Ishikawa (cell line): ENCODE measurements at regions not wholly inside any gene's neighbourhood (a gene's known extent, or its start where the extent isn't known, plus 50 kb on each side); places are given as distances from the start of the nearest gene placed in this dataset.
A peak's percentile ranks its signal among the peaks of the same experiment; 100 is the strongest.

ENCODE experiments used
- CEBPB ChIP-seq: IDR thresholded peaks from 2 replicates; pipeline ENCODE4 v1.6.1; 2012
- CREB1 ChIP-seq: IDR thresholded peaks from 2 replicates; pipeline ENCODE4 v1.6.1; 2012; ENCODE audit warnings: low read depth
- EGR1 ChIP-seq: IDR thresholded peaks from 2 replicates; pipeline ENCODE4 v1.6.1; 2012
- EP300 ChIP-seq: IDR thresholded peaks from 2 replicates; pipeline ENCODE4 v1.6.1; 2012; ENCODE audit warnings: borderline replicate concordance
- FOXM1 ChIP-seq: IDR thresholded peaks from 2 replicates; pipeline ENCODE4 v1.6.1; 2012; ENCODE audit warnings: low read depth, borderline replicate concordance
- MAX ChIP-seq: IDR thresholded peaks from 2 replicates; pipeline ENCODE4 v1.6.1; 2012
- NFIC ChIP-seq: IDR thresholded peaks from 2 replicates; pipeline ENCODE4 v1.6.1; 2012
- RAD21 ChIP-seq: IDR thresholded peaks from 2 replicates; pipeline ENCODE4 v1.6.1; 2012; ENCODE audit warnings: low read depth
- REST ChIP-seq: IDR thresholded peaks from 2 replicates; pipeline ENCODE4 v1.6.1; 2012; ENCODE audit warnings: low read depth, mild to moderate bottlenecking
- TAF1 ChIP-seq: IDR thresholded peaks from 2 replicates; pipeline ENCODE4 v1.6.1; 2012; ENCODE audit warnings: low read depth, mild to moderate bottlenecking
- TCF12 ChIP-seq: IDR thresholded peaks from 2 replicates; pipeline ENCODE4 v1.6.1; 2012; ENCODE audit warnings: low read depth
- TEAD4 ChIP-seq: IDR thresholded peaks from 2 replicates; pipeline ENCODE4 v1.6.1; 2012
- USF1 ChIP-seq: IDR thresholded peaks from 2 replicates; pipeline ENCODE4 v1.6.1; 2012
- YY1 ChIP-seq: IDR thresholded peaks from 2 replicates; pipeline ENCODE4 v1.6.1; 2012; ENCODE audit warnings: low read depth
- ZBTB7A ChIP-seq: IDR thresholded peaks from 2 replicates; pipeline ENCODE4 v1.6.1; 2012; ENCODE audit warnings: low read depth

- TF ChIP-seq NFIC, result peak; percentile 53
- TF ChIP-seq TAF1, result no peak
- no peak for TF ChIP-seq CEBPB
- no peak for TF ChIP-seq MAX
- TF ChIP-seq FOXM1, result peak; percentile 28; the same call in 1 of the 2 replicates
- peak; percentile 17; the same call in 1 of the 2 replicates for TF ChIP-seq RAD21
- no peak for TF ChIP-seq EGR1
- TF ChIP-seq TEAD4, result peak; percentile 51
- no peak for TF ChIP-seq CREB1
- peak; percentile 60; the same call in 1 of the 2 replicates for TF ChIP-seq EP300
- peak; percentile 74; the same call in 1 of the 2 replicates for TF ChIP-seq TCF12
- no peak for TF ChIP-seq YY1
- TF ChIP-seq USF1, result no peak
- TF ChIP-seq REST, result no peak
- no peak for TF ChIP-seq ZBTB7A
These were observed 94.0 kb upstream of the ATP8A1 start for GRCh38 chr4:42750856-42751255.

GRCh38 chr4:42750091-42750490 is 93.2 kb upstream of the ATP8A1 start:
- TF ChIP-seq RAD21, result peak; percentile 73
- no peak for TF ChIP-seq ZBTB7A

- no peak for TF ChIP-seq EGR1
- TF ChIP-seq CREB1, result no peak
- no peak for TF ChIP-seq MAX
- no peak for TF ChIP-seq FOXM1
- TF ChIP-seq TEAD4, result no peak
- no peak for TF ChIP-seq ZBTB7A
- no peak for TF ChIP-seq TCF12
- TF ChIP-seq NFIC, result no peak
- TF ChIP-seq EP300, result no peak
- no peak for TF ChIP-seq USF1
- no peak for TF ChIP-seq REST
- TF ChIP-seq YY1, result no peak
- no peak for TF ChIP-seq TAF1
- no peak for TF ChIP-seq CEBPB
- no peak for TF ChIP-seq RAD21
These were observed 91.1 kb upstream of the ATP8A1 start for GRCh38 chr4:42747971-42748370.

GRCh38 chr4:42736527-42737195 is 79.8 kb upstream of the ATP8A1 start:
- TF ChIP-seq EP300, result no peak
- no peak for TF ChIP-seq FOXM1
- TF ChIP-seq CEBPB, result no peak
- no peak for TF ChIP-seq MAX
- no peak for TF ChIP-seq TEAD4
- no peak for TF ChIP-seq NFIC
- no peak for TF ChIP-seq USF1
- TF ChIP-seq REST, result no peak
- TF ChIP-seq RAD21, result no peak
